ENCODE measurements at regions not wholly inside any gene's neighbourhood (a gene's known extent, or its start where the extent isn't known, plus 50 kb on each side); places are given as distances from the start of the nearest gene placed in this dataset.

DNA sequence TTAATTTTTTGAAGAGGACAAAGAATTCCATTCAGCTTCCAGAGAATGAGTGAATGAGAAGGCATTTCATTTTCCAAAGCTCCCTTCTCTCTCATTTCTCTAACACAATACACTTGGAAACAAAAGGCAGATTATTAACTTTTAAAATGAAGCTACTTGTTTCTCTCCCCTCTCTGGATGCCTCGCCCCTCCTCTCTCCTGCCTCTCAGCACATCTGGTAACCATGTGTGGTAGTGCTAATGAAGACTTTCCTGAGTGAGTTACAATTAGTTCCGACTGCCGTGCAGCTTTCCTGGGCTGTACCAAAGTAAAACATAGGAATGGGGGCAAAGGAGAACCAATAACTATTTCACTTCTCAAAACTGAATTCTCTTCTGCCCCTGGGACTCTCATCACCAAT, 84.7 kb upstream of the SOX5 start:
- no peak for DNase-seq (ENCODE audit: low spot score)

DNA sequence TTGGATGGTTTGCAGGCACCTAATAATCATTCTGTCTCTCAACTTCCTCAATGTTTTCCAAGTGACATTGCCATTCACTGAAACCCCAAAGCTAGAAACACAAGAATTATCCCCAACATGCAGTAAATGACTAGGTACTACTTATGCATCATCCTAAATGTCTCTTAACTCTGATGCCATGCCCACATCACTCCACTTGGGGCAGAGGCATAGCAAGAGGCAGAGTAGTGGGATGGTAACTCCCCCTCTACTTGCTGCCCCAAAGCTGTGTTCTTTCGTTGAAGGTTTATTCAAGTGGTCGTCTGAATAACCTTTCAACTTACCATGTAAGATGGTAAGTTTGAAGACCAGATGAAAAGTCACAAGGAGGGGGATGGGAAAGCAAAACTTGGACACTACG, 77.9 kb upstream of the SOX5 start:
- ATAC-seq (no peak), DNase-seq (ENCODE audit: low spot score) (no peak)

More for the DNA sequence above, 84.7 kb upstream of the SOX5 start:
- no peak for ATAC-seq

- ATAC-seq: peak; percentile 75
Observed at GRCh38 chr12:24025153-24025798, 75.8 kb upstream of the SOX5 start.

GRCh38 chr12:24023081-24023480, 73.6 kb upstream of the SOX5 start:
- DNase-seq (ENCODE audit: low spot score) (no peak), ATAC-seq (no peak)

More at GRCh38 chr12:24025153-24025798, 75.8 kb upstream of the SOX5 start:
- DNase-seq (ENCODE audit: low spot score): no peak

GRCh38 chr12:24021164-24021502, 71.7 kb upstream of the SOX5 start:
- no peak for DNase-seq (ENCODE audit: low spot score)
- ATAC-seq: no peak

DNA sequence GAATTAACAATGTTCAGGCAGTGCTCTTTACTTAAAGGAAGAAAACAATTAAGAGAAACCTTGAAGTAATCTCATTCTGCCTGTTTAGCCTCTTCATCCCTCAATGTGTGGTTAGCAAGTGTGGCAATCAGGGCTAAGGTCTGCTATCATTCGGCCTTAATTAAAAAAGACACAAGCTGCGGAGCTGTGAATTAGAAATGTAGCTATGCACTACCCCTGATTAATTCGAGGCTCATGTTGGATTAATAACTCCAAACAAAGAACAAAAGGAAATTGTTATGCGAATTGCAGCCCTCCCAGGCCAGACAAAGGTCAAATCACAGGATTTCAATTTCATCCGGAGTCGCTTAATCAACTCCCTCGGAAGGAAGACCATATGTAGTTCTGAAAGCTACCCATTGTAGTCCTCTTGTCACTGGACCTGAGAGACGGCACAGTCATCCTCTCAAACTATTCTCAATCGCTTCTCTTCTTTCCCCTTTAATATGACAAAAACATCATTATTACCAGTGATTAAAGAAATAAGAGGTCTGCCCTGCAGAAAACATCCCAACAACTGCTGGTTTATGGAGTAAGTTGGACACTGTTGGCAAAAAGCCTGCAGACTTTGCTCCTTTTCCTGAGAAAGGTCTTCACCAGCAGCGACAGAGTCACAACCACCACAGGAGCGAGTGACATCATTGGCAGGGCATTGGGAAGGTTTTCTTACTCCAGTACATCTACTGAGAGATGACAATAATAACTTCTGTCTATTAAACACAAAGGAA, 71.1 kb upstream of the SOX5 start:
- DNase-seq (ENCODE audit: low spot score): peak; percentile 53

GRCh38 chr12:24015833-24016160, 66.3 kb upstream of the SOX5 start:
- DNase-seq (ENCODE audit: low spot score) (no peak), ATAC-seq (peak; percentile 51)

More for the DNA sequence above, 71.1 kb upstream of the SOX5 start:
- ATAC-seq: peak; percentile 78

DNA sequence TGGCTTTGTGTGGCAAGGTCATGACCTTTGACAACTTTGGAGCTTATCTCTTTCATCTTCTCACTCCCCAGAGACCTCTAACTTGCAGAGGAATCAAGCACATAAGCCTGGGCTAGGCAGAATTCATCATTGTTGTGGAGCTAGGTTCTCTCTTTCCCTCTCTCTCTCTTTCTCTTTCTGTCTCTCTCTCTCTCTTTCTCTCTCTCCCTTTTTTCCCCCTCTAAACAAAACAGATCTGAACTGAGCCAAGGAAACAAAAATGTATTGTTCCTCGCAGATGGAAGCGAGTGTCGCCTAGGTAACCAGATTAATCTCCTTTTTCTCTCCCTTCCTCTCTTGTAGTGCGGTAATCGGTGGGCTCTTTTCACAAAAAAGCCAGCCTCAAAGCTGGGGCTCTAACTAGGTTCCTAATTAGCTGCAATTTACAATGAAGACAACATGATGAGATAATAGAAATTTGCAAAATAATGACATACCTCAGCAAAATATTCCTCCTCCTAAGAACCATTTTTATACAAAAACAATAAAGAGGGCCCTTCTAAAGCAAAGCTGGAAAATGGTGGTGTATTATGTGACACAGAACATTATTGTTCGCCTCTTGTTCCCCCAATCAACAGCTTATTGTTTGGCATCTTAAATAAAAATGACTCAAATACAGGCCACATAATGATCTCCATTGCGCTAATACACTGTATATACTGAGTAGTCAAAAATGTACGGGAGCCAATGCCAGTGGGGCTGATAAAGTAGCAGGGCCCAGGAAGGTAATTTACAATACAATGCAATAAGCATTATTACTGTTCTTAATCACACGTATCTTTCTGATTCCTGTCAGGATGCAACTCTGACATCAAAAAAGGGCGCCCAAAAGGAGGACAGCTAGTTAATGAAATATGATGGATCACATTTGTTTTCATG, 65.7 kb upstream of the SOX5 start:
- no peak for DNase-seq (ENCODE audit: low spot score)
- ATAC-seq: no peak

DNA sequence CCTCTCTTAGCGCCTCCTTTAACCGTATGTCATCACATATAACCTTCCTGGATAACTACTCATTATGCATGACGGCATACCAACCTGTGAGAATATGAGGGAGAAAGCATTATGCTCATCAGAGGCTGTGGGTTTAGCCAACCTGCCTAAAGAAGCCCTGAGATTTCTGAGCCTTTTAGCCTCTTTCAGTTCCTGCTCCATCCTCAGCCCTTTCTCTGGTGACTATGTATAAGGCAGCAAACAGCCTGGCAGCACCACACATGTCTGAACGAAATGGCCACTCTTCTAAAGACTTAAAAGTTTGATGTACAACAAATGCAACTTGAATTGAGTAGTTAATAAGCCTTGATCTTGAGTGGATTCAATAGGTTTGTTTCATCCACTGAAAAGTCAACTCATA, 64.8 kb upstream of the SOX5 start:
- ATAC-seq (no peak), DNase-seq (ENCODE audit: low spot score) (no peak)

DNA sequence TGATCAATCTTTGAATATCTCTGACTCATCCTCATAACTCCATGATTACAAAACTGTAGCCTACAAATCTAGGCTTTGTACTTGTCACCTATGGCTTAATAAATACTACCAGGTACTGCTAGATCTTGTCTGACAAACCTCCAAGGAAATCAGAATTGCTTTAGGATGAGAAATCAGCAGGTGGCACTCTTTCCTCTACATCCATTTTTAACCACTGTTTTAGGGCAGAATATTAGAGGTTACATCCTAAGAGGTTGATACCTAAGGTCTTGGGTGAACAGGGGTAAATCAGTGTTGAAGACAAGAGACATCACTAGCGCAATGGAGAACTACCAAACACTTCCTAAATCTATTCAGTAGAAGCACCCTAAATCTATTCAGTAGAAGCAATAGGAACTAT, 63.1 kb upstream of the SOX5 start:
- DNase-seq (ENCODE audit: low spot score) (no peak), ATAC-seq (peak; percentile 70)

- no peak for DNase-seq (ENCODE audit: low spot score)
- ATAC-seq: no peak
Observed at GRCh38 chr12:24011927-24012507, 62.5 kb upstream of the SOX5 start.

GRCh38 chr12:24008166-24008565, 58.7 kb upstream of the SOX5 start:
- ATAC-seq (no peak), DNase-seq (ENCODE audit: low spot score) (no peak)
